ENCODE measurements at regions not wholly inside any gene's neighbourhood (a gene's known extent, or its start where the extent isn't known, plus 50 kb on each side); places are given as distances from the start of the nearest gene placed in this dataset.

GRCh38 chr11:38011496-38011895, 1413.5 kb upstream of the RAG2 start:
- DNase-seq (ENCODE audit: low read depth, low spot score) (no peak), ATAC-seq (no peak), FAIRE-seq (no peak)
- in situ Hi-C loops (cut with MboI) = no loop called here
- H2AFZ ChIP-seq (ENCODE audit: control insufficient read depth, low read depth, low read length) = no peak overlapping the region
- SMC1A ChIA-PET (ENCODE audit: uncharacterized antibody, unreplicated experiment) = no interaction called here
- no peak overlapping the region for H3K9ac ChIP-seq (ENCODE audit: control insufficient read depth, insufficient read depth, low read length)
- no peaks in the 10 kb centered on the region for H3K36me3 ChIP-seq (ENCODE audit: control insufficient read depth in 2 of 2, insufficient read depth in 2 of 2, low read length in 1 of 2)
- no peaks in the 10 kb centered on the region for H4K20me1 ChIP-seq (ENCODE audit: control insufficient read depth, insufficient read depth)
- no peak overlapping the region for H3K27ac ChIP-seq (ENCODE audit: control insufficient read depth, insufficient read depth)
- no TSS peak for BruUV-seq (replicated peaks)
- H3K4me1 ChIP-seq (ENCODE audit: control insufficient read depth, insufficient read depth, low read length) = no peaks in the 10 kb centered on the region
- H3K27me3 ChIP-seq (replicated peaks in 1 of 2; ENCODE audit: control insufficient read depth in 2 of 2, insufficient read depth in 2 of 2, low read length in 1 of 2) = no peaks in the 10 kb centered on the region
- H3K79me2 ChIP-seq (ENCODE audit: control insufficient read depth, insufficient read depth, low read length) = no peaks in the 10 kb centered on the region
- H3K4me3 ChIP-seq = no peak overlapping the region
- no peak overlapping the region for H3K4me2 ChIP-seq (ENCODE audit: control insufficient read depth, insufficient read depth)
- intact Hi-C loops (cut with micrococcal nuclease; ENCODE audit: unreplicated experiment) = no loop called here
- H3K9me3 ChIP-seq (replicated peaks; ENCODE audit: control insufficient read depth, insufficient read depth, low read length) = no peaks in the 10 kb centered on the region
- TF ChIP-seq ATF7 (IDR thresholded peaks at IDR 0.05; ENCODE audit: low read depth) (no peak), CHD1 (IDR thresholded peaks at IDR 0.05; ENCODE audit: low read depth, low read length) (no peak), ZNF24 (IDR thresholded peaks at IDR 0.05) (no peak), CHD4 (IDR thresholded peaks at IDR 0.05) (no peak), POLR2AphosphoS5 (IDR thresholded peaks at IDR 0.05; ENCODE audit: low read length) (no peak), ELK1 (IDR thresholded peaks at IDR 0.05; ENCODE audit: low read depth, low read length) (no peak), MLLT1 (IDR thresholded peaks at IDR 0.05) (no peak), HCFC1 (IDR thresholded peaks at IDR 0.05; ENCODE audit: low read length) (no peak), ZNF384 (IDR thresholded peaks at IDR 0.05; ENCODE audit: borderline replicate concordance, low read depth, low read length) (no peak), BCL11A (IDR thresholded peaks at IDR 0.05; ENCODE audit: low read depth, low read length) (no peak), HDGF (IDR thresholded peaks at IDR 0.05) (no peak)
- POLR2A ChIA-PET = no interaction called here
- CTCF ChIA-PET = no interaction called here
- RAD21 ChIA-PET (ENCODE audit: unreplicated experiment) = no interaction called here

Data from GM12878 (cell line).